Breast epithelium (tissue), 4 donors: ENCODE measurements at regions not wholly inside any gene's neighbourhood (a gene's known extent, or its start where the extent isn't known, plus 50 kb on each side); places are given as distances from the start of the nearest gene placed in this dataset.

Experiments used
- DNase-seq, 2 donors: peaks; one replicate each; pipeline ENCODE4 v3.0.0-alpha.2; 2019; ENCODE audit warnings: low spot score in 2 of 2
- H3K27ac ChIP-seq, 2 donors: fragments of 200-600 bp; sonication (generic) in 1 of 2; one replicate each; pipeline ENCODE4 v1.5.1; 2016 to 2019; ENCODE audit warnings: mild to moderate bottlenecking in 1 of 2
- H3K27me3 ChIP-seq, 2 donors: fragments of 200-600 bp; sonication (generic) in 1 of 2; one replicate each; pipeline versions ENCODE4 v1.5.1 to v1.6.0; 2017 to 2019; ENCODE audit warnings: control low read depth in 1 of 2, mild to moderate bottlenecking in 1 of 2
- H3K36me3 ChIP-seq: fragments of 200-600 bp; one replicate; pipeline ENCODE4 v1.5.1; 2019
- H3K4me1 ChIP-seq, 2 donors: fragments of 200-600 bp; sonication (generic); one replicate each; pipeline ENCODE4 v1.5.1; 2016 to 2019; ENCODE audit warnings: control low read depth in 1 of 2
- H3K4me3 ChIP-seq, 3 donors: fragments of 200-600 bp; sonication (generic); 1 replicate in 2 of 3; 2 replicates in 1 of 3; pipeline ENCODE4 v1.5.1; 2016 to 2019; ENCODE audit warnings: mild to moderate bottlenecking in 3 of 3, moderate library complexity in 2 of 3
- H3K9me3 ChIP-seq, 2 donors: fragments of 200-600 bp; sonication (generic) in 1 of 2; one replicate each; pipeline ENCODE4 v1.5.1; 2016 to 2019; ENCODE audit warnings: control low read depth in 1 of 2
- POLR2A ChIP-seq: fragments of 450-650 bp; IDR thresholded peaks from one replicate; pipeline ENCODE4 v1.6.1; 2016; ENCODE audit warnings: antibody characterized with exemption, mild to moderate bottlenecking, moderate library complexity
- POLR2AphosphoS5 ChIP-seq, 3 donors: sonication (generic); formaldehyde crosslinking; IDR thresholded peaks; one replicate each; pipeline ENCODE4 v1.6.1; 2017; ENCODE audit warnings: antibody characterized with exemption in 3 of 3
- intact Hi-C: fragments of 100-400 bp; cut with DNase I; formaldehyde crosslinking; loops from one replicate; pipeline ENCODE4 v1.15.1; 2023; ENCODE audit warnings: low total_unique reads
- TF ChIP-seq, protein P1 (sequence below), 3 donors: fragments of 450-650 bp; IDR thresholded peaks; one replicate each; pipeline ENCODE4 v1.5.1; 2016 to 2017; ENCODE audit warnings: antibody characterized with exemption in 3 of 3, mild to moderate bottlenecking in 3 of 3, moderate library complexity in 3 of 3

DNA sequence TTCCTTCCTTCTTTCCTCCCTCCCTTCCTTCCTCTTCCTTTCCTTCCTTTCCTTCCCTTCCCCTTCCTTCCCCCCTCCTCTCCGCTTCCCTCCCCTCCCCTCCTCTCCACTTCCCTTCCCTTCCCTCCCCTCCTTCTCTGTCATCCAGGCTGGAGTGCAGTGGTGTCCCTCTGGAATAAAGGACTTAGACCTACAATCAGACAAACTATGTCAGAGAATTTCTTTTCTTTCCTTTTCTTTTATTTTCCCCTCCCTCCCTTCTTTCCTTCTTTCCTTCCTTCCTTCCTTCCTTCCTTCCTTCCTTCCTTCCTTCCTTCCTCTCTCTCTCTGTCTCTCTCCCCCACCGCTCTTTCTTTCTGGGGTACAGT lies 242.2 kb downstream of the GATA3 start:
- intact Hi-C loops: no loop called here
- no peak for TF ChIP-seq POLR2AphosphoS5 (IDR thresholded peaks at IDR 0.05)
- TF ChIP-seq, protein P1, sequence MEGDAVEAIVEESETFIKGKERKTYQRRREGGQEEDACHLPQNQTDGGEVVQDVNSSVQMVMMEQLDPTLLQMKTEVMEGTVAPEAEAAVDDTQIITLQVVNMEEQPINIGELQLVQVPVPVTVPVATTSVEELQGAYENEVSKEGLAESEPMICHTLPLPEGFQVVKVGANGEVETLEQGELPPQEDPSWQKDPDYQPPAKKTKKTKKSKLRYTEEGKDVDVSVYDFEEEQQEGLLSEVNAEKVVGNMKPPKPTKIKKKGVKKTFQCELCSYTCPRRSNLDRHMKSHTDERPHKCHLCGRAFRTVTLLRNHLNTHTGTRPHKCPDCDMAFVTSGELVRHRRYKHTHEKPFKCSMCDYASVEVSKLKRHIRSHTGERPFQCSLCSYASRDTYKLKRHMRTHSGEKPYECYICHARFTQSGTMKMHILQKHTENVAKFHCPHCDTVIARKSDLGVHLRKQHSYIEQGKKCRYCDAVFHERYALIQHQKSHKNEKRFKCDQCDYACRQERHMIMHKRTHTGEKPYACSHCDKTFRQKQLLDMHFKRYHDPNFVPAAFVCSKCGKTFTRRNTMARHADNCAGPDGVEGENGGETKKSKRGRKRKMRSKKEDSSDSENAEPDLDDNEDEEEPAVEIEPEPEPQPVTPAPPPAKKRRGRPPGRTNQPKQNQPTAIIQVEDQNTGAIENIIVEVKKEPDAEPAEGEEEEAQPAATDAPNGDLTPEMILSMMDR (IDR thresholded peaks at IDR 0.05): no peak
- no peak for TF ChIP-seq POLR2A
- Histone ChIP-seq H3K27ac (no peak overlapping the region), H3K27me3 (no peaks in the 10 kb centered on the region), H3K4me1 (no peaks in the 10 kb centered on the region), H3K36me3 (no peaks in the 10 kb centered on the region), H3K4me3 (no peak overlapping the region), H3K9me3 (no peaks in the 10 kb centered on the region)
- no peak for DNase-seq

DNA sequence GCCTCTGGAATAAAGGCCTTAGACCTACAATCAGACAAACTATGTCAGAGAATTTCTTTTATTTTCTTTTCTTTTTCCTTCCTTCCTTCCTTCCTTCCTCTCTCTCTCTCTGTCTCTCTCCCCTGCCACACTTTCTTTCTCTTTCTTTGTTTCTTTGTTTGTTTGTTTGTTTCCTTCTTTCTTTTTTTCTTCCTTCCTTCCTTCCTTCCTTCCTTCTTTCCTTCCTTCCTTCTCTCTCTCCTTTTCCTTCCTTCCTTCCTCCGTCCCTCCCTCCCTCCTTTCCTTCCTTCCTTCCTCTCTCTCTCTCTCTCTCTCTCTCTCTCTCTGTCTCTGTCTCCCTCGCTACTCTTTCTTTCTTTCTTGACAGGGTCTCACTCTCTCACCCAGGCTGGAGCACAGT lies 242.6 kb downstream of the GATA3 start:
- H3K9me3 ChIP-seq: no peaks in the 10 kb centered on the region
- no peak for DNase-seq
- intact Hi-C loops: no loop called here
- H3K36me3 ChIP-seq: no peaks in the 10 kb centered on the region
- H3K27me3 ChIP-seq: no peaks in the 10 kb centered on the region
- TF ChIP-seq POLR2AphosphoS5 (IDR thresholded peaks at IDR 0.05) (no peak), POLR2A (no peak)
- TF ChIP-seq, protein P1 (IDR thresholded peaks at IDR 0.05): no peak
- H3K4me1 ChIP-seq: no peaks in the 10 kb centered on the region
- H3K4me3 ChIP-seq: no peak overlapping the region
- H3K27ac ChIP-seq: no peak overlapping the region

DNA sequence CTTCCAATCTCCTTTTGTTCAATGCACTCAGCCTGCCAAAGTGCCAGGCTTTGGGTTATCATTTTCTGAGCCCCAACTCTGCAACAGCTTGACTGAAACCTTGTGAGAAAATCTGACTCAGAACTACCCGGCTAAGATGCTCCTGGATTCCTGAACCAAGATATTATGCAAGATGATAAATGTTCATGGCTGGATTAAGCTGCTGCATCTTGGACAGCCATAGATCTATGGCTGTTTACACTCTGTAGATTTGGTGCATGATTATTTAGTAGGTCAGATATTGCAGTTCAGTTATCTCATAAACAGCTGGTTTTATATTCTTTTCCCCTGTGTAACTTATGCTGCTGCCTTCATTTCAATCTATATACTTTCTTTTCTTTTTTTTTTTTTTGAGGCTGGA lies 243.5 kb downstream of the GATA3 start:
- no peaks in the 10 kb centered on the region for H3K36me3 ChIP-seq
- intact Hi-C loops: no loop called here
- no peaks in the 10 kb centered on the region for H3K4me1 ChIP-seq
- no peak overlapping the region for H3K4me3 ChIP-seq
- no peak for DNase-seq
- no peaks in the 10 kb centered on the region for H3K9me3 ChIP-seq
- H3K27ac ChIP-seq: no peak overlapping the region
- H3K27me3 ChIP-seq: no peaks in the 10 kb centered on the region
- no peak for TF ChIP-seq POLR2A

DNA sequence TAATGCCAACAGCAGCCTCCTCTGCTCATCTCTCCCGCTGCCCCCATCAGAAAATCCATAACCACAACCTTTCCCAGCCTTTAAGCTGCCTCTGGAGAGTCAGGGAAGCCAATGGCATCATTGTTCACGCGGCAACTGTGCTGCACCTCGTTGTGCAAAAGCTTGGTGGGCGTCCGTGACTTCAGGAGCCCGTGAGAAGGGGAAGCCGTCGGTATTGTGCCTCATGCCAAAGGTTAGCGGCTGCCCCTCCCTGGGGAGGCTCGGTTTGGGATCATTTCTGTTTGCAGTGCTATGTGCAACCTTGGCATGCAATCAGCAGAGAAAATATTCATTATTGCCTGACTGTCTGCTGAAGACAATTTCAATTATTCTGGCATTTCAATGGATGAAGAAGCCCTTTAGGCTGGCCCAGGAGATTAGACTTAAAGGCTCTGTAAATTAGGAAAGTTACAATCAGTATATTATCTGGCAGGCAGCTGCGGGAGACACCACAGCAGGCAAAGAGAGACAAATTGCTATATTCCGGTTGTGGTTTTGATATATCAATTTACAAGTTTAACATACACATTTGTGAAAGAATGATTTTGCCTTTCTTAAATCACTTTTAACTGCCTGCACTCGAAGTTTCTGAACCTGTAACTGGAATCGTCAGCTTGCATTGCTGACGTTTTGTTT lies 244.5 kb downstream of the GATA3 start:
- no peaks in the 10 kb centered on the region for H3K27me3 ChIP-seq
- H3K36me3 ChIP-seq: no peaks in the 10 kb centered on the region
- no peak overlapping the region for H3K27ac ChIP-seq
- intact Hi-C loops: no loop called here
- no peak for DNase-seq
- no peaks in the 10 kb centered on the region for H3K4me1 ChIP-seq
- no peak for TF ChIP-seq POLR2AphosphoS5 (IDR thresholded peaks at IDR 0.05)
- TF ChIP-seq, protein P1 (IDR thresholded peaks at IDR 0.05): no peak
- TF ChIP-seq POLR2A: no peak
- H3K4me3 ChIP-seq: no peak overlapping the region
- no peaks in the 10 kb centered on the region for H3K9me3 ChIP-seq

DNA sequence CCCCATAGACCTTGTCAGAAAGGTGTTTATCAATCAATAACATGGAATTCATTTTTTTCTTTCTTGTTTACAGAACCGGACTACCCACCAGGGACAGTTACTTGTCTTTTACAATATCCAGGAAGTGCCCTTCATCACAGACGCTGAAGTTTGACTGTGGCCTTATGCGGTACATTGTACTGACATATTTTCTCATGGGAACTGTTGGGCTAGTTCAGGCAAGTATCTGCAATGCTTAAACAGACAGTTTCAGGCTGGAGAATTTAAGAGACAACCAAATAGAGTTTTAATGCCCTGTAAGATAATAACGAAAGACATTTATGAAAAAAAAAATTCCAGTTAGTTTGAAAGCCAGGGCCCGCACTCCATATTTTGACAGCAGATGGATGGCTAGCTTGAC lies 246.4 kb downstream of the GATA3 start:
- Histone ChIP-seq H3K27me3 (no peaks in the 10 kb centered on the region), H3K4me1 (no peaks in the 10 kb centered on the region), H3K27ac (no peak overlapping the region), H3K9me3 (no peaks in the 10 kb centered on the region), H3K4me3 (no peak overlapping the region), H3K36me3 (no peaks in the 10 kb centered on the region)
- TF ChIP-seq, protein P1 (IDR thresholded peaks at IDR 0.05): no peak
- TF ChIP-seq POLR2AphosphoS5 (IDR thresholded peaks at IDR 0.05) (no peak), POLR2A (no peak)
- DNase-seq: no peak
- intact Hi-C loops: no loop called here

DNA sequence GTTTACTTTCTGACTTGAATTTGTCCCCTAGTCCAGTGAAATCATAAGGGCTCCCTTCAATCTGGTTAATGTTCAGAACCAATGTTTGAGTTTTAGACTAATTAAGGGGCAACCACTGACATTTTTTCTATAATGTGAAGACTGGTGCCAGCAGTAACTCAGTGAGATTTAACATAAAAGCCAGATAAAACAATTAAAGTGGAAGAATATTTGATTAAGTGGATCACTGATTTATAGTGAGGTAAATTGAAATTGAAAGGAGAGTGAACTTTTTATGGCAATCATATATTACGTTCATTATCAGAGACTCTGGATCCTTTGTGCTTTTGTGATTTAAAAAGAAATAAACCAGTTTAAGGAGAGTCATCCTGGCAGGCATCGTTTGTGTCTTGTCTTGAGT lies 246.8 kb downstream of the GATA3 start:
- DNase-seq: no peak
- no peaks in the 10 kb centered on the region for H3K27me3 ChIP-seq
- no peak overlapping the region for H3K4me3 ChIP-seq
- H3K36me3 ChIP-seq: no peaks in the 10 kb centered on the region
- TF ChIP-seq, protein P1 (IDR thresholded peaks at IDR 0.05): no peak
- no peak for TF ChIP-seq POLR2AphosphoS5 (IDR thresholded peaks at IDR 0.05)
- no peaks in the 10 kb centered on the region for H3K4me1 ChIP-seq
- H3K27ac ChIP-seq: no peak overlapping the region
- intact Hi-C loops: no loop called here
- H3K9me3 ChIP-seq: no peaks in the 10 kb centered on the region
